Body of pancreas (tissue), 4 donors: ENCODE measurements at regions not wholly inside any gene's neighbourhood (a gene's known extent, or its start where the extent isn't known, plus 50 kb on each side); places are given as distances from the start of the nearest gene placed in this dataset.

Source experiments
- CTCF ChIP-seq, 7 experiments: fragments of 450-650 bp in 4 of 7; fragments of 200-600 bp in 3 of 7; sonication (generic) in 3 of 7; IDR thresholded peaks; one replicate each; pipeline ENCODE4 v1.5.1; 2016 to 2019; ENCODE audit warnings: antibody characterized with exemption in 7 of 7
- POLR2A ChIP-seq, 3 donors: fragments of 450-650 bp; IDR thresholded peaks; one replicate each; pipeline ENCODE4 v1.6.1; 2016; ENCODE audit warnings: antibody characterized with exemption in 3 of 3, mild to moderate bottlenecking in 2 of 3

- TF ChIP-seq CTCF (IDR thresholded peaks at IDR 0.05) (no peak), POLR2A (IDR thresholded peaks at IDR 0.05) (no peak)
Observed at GRCh38 chr12:116382686-116383530, 105.4 kb upstream of the MED13L start.
